Muscle layer of colon (tissue), 2 donors: ENCODE measurements at regions not wholly inside any gene's neighbourhood (a gene's known extent, or its start where the extent isn't known, plus 50 kb on each side); places are given as distances from the start of the nearest gene placed in this dataset.

Experiments
- H3K27ac ChIP-seq: one replicate; pipeline ENCODE4 v1.7.0; 2013; ENCODE audit warnings: low read depth, mild to moderate bottlenecking, low read length, moderate library complexity
- H3K27me3 ChIP-seq, 2 donors: one replicate each; pipeline ENCODE4 v1.7.0; 2013; ENCODE audit warnings: low read length in 2 of 2, mild to moderate bottlenecking in 2 of 2; ENCODE audit not compliant: insufficient read depth in 2 of 2, control insufficient read depth in 1 of 2
- H3K36me3 ChIP-seq: one replicate; pipeline ENCODE4 v1.7.0; 2013; ENCODE audit warnings: mild to moderate bottlenecking, low read length; ENCODE audit not compliant: insufficient read depth
- H3K4me1 ChIP-seq: one replicate; pipeline ENCODE4 v1.7.0; 2013; ENCODE audit warnings: mild to moderate bottlenecking, low read length; ENCODE audit not compliant: insufficient read depth
- H3K4me3 ChIP-seq, 2 donors: one replicate each; pipeline ENCODE4 v1.7.0; 2013; ENCODE audit warnings: low read length in 2 of 2, low read depth in 1 of 2, mild to moderate bottlenecking in 1 of 2, moderate library complexity in 1 of 2
- H3K9ac ChIP-seq: one replicate; pipeline ENCODE4 v1.7.0; 2013; ENCODE audit warnings: low read length
- H3K9me3 ChIP-seq: one replicate; pipeline ENCODE4 v1.7.0; 2013; ENCODE audit warnings: mild to moderate bottlenecking, low read length
- donor health status: abdominal sarcoma.
- donor health status: Adenocarcinoma of cecum.

GRCh38 chr21:17738176-17738953, 80.8 kb downstream of the C21orf91 start:
- Histone ChIP-seq H3K4me1 (no peaks in the 10 kb centered on the region), H3K27me3 (no peaks in the 10 kb centered on the region), H3K36me3 (no peaks in the 10 kb centered on the region), H3K9me3 (no peaks in the 10 kb centered on the region), H3K27ac (no peak overlapping the region), H3K4me3 (no peak overlapping the region), H3K9ac (no peak overlapping the region)

- Histone ChIP-seq H3K27ac (no peak overlapping the region), H3K36me3 (no peaks in the 10 kb centered on the region), H3K4me1 (no peaks in the 10 kb centered on the region), H3K4me3 (no peak overlapping the region), H3K27me3 (no peaks in the 10 kb centered on the region), H3K9me3 (no peaks in the 10 kb centered on the region), H3K9ac (no peak overlapping the region)
Observed at GRCh38 chr21:17736072-17736471, 83.1 kb downstream of the C21orf91 start.

GRCh38 chr21:17733209-17733608, 85.9 kb downstream of the C21orf91 start:
- Histone ChIP-seq H3K9ac (no peak overlapping the region), H3K36me3 (no peaks in the 10 kb centered on the region), H3K27me3 (no peaks in the 10 kb centered on the region), H3K27ac (no peak overlapping the region), H3K4me1 (no peaks in the 10 kb centered on the region), H3K4me3 (no peak overlapping the region), H3K9me3 (no peaks in the 10 kb centered on the region)

GRCh38 chr21:17732306-17732705, 86.8 kb downstream of the C21orf91 start:
- Histone ChIP-seq H3K27me3 (no peaks in the 10 kb centered on the region), H3K27ac (no peak overlapping the region), H3K9ac (no peak overlapping the region), H3K4me3 (no peak overlapping the region), H3K4me1 (no peaks in the 10 kb centered on the region), H3K36me3 (no peaks in the 10 kb centered on the region), H3K9me3 (no peaks in the 10 kb centered on the region)

- H3K4me3 ChIP-seq: no peak overlapping the region
- no peak overlapping the region for H3K27ac ChIP-seq
- H3K27me3 ChIP-seq: no peaks in the 10 kb centered on the region
- H3K9me3 ChIP-seq: no peaks in the 10 kb centered on the region
- H3K9ac ChIP-seq: no peak overlapping the region
- no peaks in the 10 kb centered on the region for H3K4me1 ChIP-seq
- no peaks in the 10 kb centered on the region for H3K36me3 ChIP-seq
Observed at GRCh38 chr21:17731554-17731953, 87.6 kb downstream of the C21orf91 start.

GRCh38 chr21:17730782-17731181, 88.4 kb downstream of the C21orf91 start:
- Histone ChIP-seq H3K9ac (no peak overlapping the region), H3K4me3 (no peak overlapping the region), H3K4me1 (no peaks in the 10 kb centered on the region), H3K27me3 (no peaks in the 10 kb centered on the region), H3K36me3 (no peaks in the 10 kb centered on the region), H3K27ac (no peak overlapping the region), H3K9me3 (no peaks in the 10 kb centered on the region)

GRCh38 chr21:17729455-17729854, 89.7 kb downstream of the C21orf91 start:
- no peaks in the 10 kb centered on the region for H3K27me3 ChIP-seq
- no peaks in the 10 kb centered on the region for H3K36me3 ChIP-seq
- H3K4me1 ChIP-seq: no peaks in the 10 kb centered on the region
- H3K9ac ChIP-seq: no peak overlapping the region
- H3K27ac ChIP-seq: no peak overlapping the region
- H3K9me3 ChIP-seq: no peaks in the 10 kb centered on the region
- H3K4me3 ChIP-seq: no peak overlapping the region

- Histone ChIP-seq H3K9ac (no peak overlapping the region), H3K36me3 (no peaks in the 10 kb centered on the region), H3K27ac (no peak overlapping the region), H3K4me1 (no peaks in the 10 kb centered on the region), H3K27me3 (no peaks in the 10 kb centered on the region), H3K9me3 (no peaks in the 10 kb centered on the region), H3K4me3 (no peak overlapping the region)
Observed at GRCh38 chr21:17727361-17727760, 91.8 kb downstream of the C21orf91 start.

GRCh38 chr21:17726047-17726829, 92.9 kb downstream of the C21orf91 start:
- H3K36me3 ChIP-seq: no peaks in the 10 kb centered on the region
- H3K4me1 ChIP-seq: no peaks in the 10 kb centered on the region
- H3K4me3 ChIP-seq: no peak overlapping the region
- H3K9me3 ChIP-seq: no peaks in the 10 kb centered on the region
- no peak overlapping the region for H3K27ac ChIP-seq
- H3K27me3 ChIP-seq: no peaks in the 10 kb centered on the region
- H3K9ac ChIP-seq: no peak overlapping the region

- Histone ChIP-seq H3K9ac (no peak overlapping the region), H3K4me1 (no peaks in the 10 kb centered on the region), H3K9me3 (no peaks in the 10 kb centered on the region), H3K27ac (no peak overlapping the region), H3K27me3 (no peaks in the 10 kb centered on the region), H3K4me3 (no peak overlapping the region), H3K36me3 (no peaks in the 10 kb centered on the region)
Observed at GRCh38 chr21:17725339-17725738, 93.8 kb downstream of the C21orf91 start.

GRCh38 chr21:17712887-17713286, 100.2 kb upstream of the BTG3 start:
- no peak overlapping the region for H3K27ac ChIP-seq
- H3K9me3 ChIP-seq: no peaks in the 10 kb centered on the region
- H3K36me3 ChIP-seq: no peaks in the 10 kb centered on the region
- no peak overlapping the region for H3K4me3 ChIP-seq
- no peak overlapping the region for H3K9ac ChIP-seq
- H3K4me1 ChIP-seq: no peaks in the 10 kb centered on the region
- H3K27me3 ChIP-seq: no peaks in the 10 kb centered on the region
